ENCODE measurements at regions not wholly inside any gene's neighbourhood (a gene's known extent, or its start where the extent isn't known, plus 50 kb on each side); places are given as distances from the start of the nearest gene placed in this dataset.

DNA sequence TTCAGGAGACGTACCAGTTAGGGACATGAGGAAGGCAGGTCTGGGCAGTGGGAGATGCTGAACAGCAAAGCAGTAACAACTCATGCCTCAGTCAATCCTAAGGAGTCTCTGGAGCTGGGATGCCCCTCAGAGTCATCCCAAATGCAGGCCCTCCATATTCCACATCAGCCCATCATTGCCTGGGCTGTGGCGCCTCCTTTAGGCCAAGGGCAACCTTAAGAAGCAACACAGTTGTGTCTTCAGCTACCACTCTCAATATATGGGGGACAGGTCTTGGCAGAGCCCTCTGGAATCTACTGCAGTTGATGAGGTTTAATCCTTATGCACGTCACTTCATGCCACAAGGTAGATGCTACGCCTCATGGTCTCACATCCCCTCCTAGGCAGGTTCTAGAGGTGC lies 682.0 kb upstream of the RAB6C start:
- Histone ChIP-seq H3K9me3 (ENCODE audit: low read length) (no peaks in the 10 kb centered on the region), H4K20me1 (ENCODE audit: insufficient read depth, low read depth, low read length) (no peaks in the 10 kb centered on the region), H2AFZ (ENCODE audit: low read length) (no peak overlapping the region), H3K27me3 (ENCODE audit: low read length) (no peaks in the 10 kb centered on the region), H3K9me2 (replicated peaks; ENCODE audit: insufficient read depth, low read length) (no peaks in the 10 kb centered on the region), H3K4me1 (ENCODE audit: low read length) (no peaks in the 10 kb centered on the region), H3K9ac (ENCODE audit: low read length) (no peak overlapping the region), H3K4me3 (ENCODE audit: low read length) (no peak overlapping the region), H3K79me2 (ENCODE audit: low read length) (no peaks in the 10 kb centered on the region), H3K27ac (ENCODE audit: low read length) (no peak overlapping the region), H3K4me2 (ENCODE audit: low read depth, low read length, poor library complexity, severe bottlenecking) (no peak overlapping the region), H3K36me3 (ENCODE audit: insufficient read depth, low read length) (no peaks in the 10 kb centered on the region)
- peak; percentile 55 for DNase-seq

DNA sequence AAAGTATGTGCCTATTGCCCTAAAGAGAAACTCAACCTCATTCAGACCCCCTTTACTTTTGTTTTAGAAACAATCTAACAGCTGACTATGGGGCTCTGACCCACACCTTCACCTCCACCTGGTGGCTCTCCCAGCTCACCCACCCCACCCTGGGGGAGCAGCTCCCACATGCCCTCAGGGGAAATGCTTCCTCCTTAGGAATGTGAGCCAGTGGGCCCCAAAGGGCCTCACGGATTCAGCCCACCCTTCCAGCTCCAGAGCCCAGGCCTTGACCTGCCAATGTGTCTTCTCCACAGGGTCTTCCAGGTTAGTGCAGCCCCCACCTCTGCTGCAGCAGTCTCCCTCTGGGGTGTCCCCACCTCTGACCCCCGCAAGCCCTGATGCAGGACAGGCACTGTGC lies 680.1 kb upstream of the RAB6C start:
- Histone ChIP-seq H4K20me1 (ENCODE audit: insufficient read depth, low read depth, low read length) (no peaks in the 10 kb centered on the region), H3K27me3 (ENCODE audit: low read length) (no peaks in the 10 kb centered on the region), H3K4me3 (ENCODE audit: low read length) (no peak overlapping the region), H3K79me2 (ENCODE audit: low read length) (no peaks in the 10 kb centered on the region), H3K4me1 (ENCODE audit: low read length) (no peaks in the 10 kb centered on the region), H3K9me3 (ENCODE audit: low read length) (no peaks in the 10 kb centered on the region), H3K27ac (ENCODE audit: low read length) (no peak overlapping the region), H2AFZ (ENCODE audit: low read length) (no peak overlapping the region), H3K4me2 (ENCODE audit: low read depth, low read length, poor library complexity, severe bottlenecking) (no peak overlapping the region), H3K9me2 (replicated peaks; ENCODE audit: insufficient read depth, low read length) (no peaks in the 10 kb centered on the region), H3K36me3 (ENCODE audit: insufficient read depth, low read length) (no peaks in the 10 kb centered on the region), H3K9ac (ENCODE audit: low read length) (no peak overlapping the region)
- DNase-seq: no peak

DNA sequence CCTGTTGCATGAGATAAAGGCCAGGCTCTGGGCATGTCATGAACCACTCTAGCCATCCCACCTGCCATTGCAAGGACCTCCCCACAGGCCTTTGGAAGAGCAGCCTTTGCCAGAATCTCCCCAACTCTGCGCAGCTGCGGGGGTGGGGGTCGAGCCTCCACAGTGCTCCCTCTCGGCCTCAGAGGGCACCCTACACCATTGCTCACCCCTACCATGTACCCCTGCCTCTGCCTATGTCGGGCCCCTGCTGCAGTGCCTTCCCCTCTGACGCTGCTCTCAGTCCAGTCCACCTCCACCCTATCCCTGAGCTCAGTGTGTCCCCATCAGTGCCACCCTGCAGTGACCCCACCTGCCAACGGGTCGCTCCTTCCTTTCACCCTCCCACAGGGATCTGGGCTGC lies 679.7 kb upstream of the RAB6C start:
- H3K9ac ChIP-seq (ENCODE audit: low read length): no peak overlapping the region
- H3K4me2 ChIP-seq (ENCODE audit: low read depth, low read length, poor library complexity, severe bottlenecking): no peak overlapping the region
- H3K4me3 ChIP-seq (ENCODE audit: low read length): no peak overlapping the region
- no peaks in the 10 kb centered on the region for H3K9me3 ChIP-seq (ENCODE audit: low read length)
- no peaks in the 10 kb centered on the region for H3K4me1 ChIP-seq (ENCODE audit: low read length)
- no peaks in the 10 kb centered on the region for H3K79me2 ChIP-seq (ENCODE audit: low read length)
- no peaks in the 10 kb centered on the region for H3K9me2 ChIP-seq (replicated peaks; ENCODE audit: insufficient read depth, low read length)
- no peak overlapping the region for H2AFZ ChIP-seq (ENCODE audit: low read length)
- no peaks in the 10 kb centered on the region for H3K27me3 ChIP-seq (ENCODE audit: low read length)
- DNase-seq: no peak
- H4K20me1 ChIP-seq (ENCODE audit: insufficient read depth, low read depth, low read length): no peaks in the 10 kb centered on the region
- no peak overlapping the region for H3K27ac ChIP-seq (ENCODE audit: low read length)
- no peaks in the 10 kb centered on the region for H3K36me3 ChIP-seq (ENCODE audit: insufficient read depth, low read length)

DNA sequence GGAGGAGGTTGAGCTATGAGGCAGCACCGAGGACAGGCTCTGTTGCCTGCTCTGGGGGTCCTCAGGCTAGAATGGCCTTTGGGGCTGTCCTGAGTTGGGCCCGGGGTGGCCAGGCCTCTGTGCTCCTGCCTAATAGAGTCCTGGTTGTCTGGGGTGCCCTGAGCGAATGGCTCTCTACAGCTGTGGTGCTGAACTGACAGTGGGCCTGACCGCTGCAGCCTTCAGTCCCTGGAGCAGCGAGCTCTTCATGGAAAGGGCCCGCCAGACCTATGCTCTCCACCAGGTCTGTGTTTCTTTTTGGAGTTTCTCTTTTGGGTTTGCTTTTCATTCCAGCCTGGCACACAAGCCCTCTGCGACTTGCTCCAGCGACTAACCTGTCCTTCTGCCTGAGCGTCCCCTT lies 679.0 kb upstream of the RAB6C start:
- Histone ChIP-seq H3K9ac (ENCODE audit: low read length) (no peak overlapping the region), H3K36me3 (ENCODE audit: insufficient read depth, low read length) (no peaks in the 10 kb centered on the region), H3K9me2 (replicated peaks; ENCODE audit: insufficient read depth, low read length) (no peaks in the 10 kb centered on the region), H3K27me3 (ENCODE audit: low read length) (no peaks in the 10 kb centered on the region), H3K27ac (ENCODE audit: low read length) (no peak overlapping the region), H3K9me3 (ENCODE audit: low read length) (no peaks in the 10 kb centered on the region), H3K4me3 (ENCODE audit: low read length) (no peak overlapping the region), H2AFZ (ENCODE audit: low read length) (no peak overlapping the region), H4K20me1 (ENCODE audit: insufficient read depth, low read depth, low read length) (no peaks in the 10 kb centered on the region), H3K79me2 (ENCODE audit: low read length) (no peaks in the 10 kb centered on the region), H3K4me2 (ENCODE audit: low read depth, low read length, poor library complexity, severe bottlenecking) (no peak overlapping the region), H3K4me1 (ENCODE audit: low read length) (no peaks in the 10 kb centered on the region)
- no peak for DNase-seq

DNA sequence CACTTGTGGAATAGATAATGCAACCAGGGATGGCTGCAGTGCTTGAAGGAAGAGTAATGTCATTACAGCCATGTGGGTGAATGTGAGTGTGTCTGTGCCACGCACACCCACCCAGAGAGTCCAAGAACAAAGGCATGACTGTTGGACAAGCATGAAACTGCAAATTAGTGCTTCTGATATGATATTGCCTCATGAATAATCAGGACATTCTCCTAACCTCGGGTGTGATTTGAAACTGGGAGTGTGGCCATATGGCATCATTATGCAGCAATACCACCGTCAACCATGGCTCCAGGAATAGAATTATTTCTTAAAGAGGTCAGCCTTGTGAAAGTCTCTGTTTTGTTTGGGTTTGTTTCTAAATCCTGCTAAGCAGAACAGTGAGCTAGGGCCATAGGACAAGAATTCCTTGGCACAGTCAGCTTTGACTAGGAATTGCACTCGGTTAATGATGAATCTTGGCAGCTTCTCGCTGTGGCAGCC lies 678.0 kb upstream of the RAB6C start:
- H3K4me1 ChIP-seq (ENCODE audit: low read length): no peaks in the 10 kb centered on the region
- no peaks in the 10 kb centered on the region for H4K20me1 ChIP-seq (ENCODE audit: insufficient read depth, low read depth, low read length)
- no peak for DNase-seq
- no peak overlapping the region for H3K4me3 ChIP-seq (ENCODE audit: low read length)
- no peak overlapping the region for H3K9ac ChIP-seq (ENCODE audit: low read length)
- H3K9me2 ChIP-seq (replicated peaks; ENCODE audit: insufficient read depth, low read length): no peaks in the 10 kb centered on the region
- H3K36me3 ChIP-seq (ENCODE audit: insufficient read depth, low read length): no peaks in the 10 kb centered on the region
- no peaks in the 10 kb centered on the region for H3K79me2 ChIP-seq (ENCODE audit: low read length)
- no peak overlapping the region for H2AFZ ChIP-seq (ENCODE audit: low read length)
- H3K27ac ChIP-seq (ENCODE audit: low read length): no peak overlapping the region
- H3K9me3 ChIP-seq (ENCODE audit: low read length): no peaks in the 10 kb centered on the region
- no peaks in the 10 kb centered on the region for H3K27me3 ChIP-seq (ENCODE audit: low read length)
- H3K4me2 ChIP-seq (ENCODE audit: low read depth, low read length, poor library complexity, severe bottlenecking): no peak overlapping the region

DNA sequence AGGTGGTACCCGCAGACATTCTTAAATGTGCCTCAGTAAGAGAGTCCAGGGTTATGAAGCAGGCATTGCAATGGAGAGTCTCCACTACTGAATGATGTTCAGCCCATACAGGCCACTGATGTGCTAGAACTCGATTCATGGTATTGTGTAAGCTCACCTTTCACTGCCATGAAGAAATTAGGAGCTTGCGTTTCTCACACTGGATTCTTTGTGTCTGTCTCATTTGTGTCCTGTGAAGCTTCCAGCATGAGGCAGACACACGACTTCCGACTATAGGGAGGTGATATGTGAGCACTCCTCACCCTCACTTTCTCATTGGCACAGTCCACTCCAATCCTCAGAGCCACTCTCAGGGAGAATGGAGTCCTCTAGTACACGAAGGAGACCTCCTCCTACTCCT lies 677.4 kb upstream of the RAB6C start:
- Histone ChIP-seq H3K4me3 (ENCODE audit: low read length) (no peak overlapping the region), H2AFZ (ENCODE audit: low read length) (peak overlapping the region; percentile 36; the same call in 1 of the 2 replicates), H3K36me3 (ENCODE audit: insufficient read depth, low read length) (no peaks in the 10 kb centered on the region), H3K79me2 (ENCODE audit: low read length) (no peaks in the 10 kb centered on the region), H3K4me2 (ENCODE audit: low read depth, low read length, poor library complexity, severe bottlenecking) (no peak overlapping the region), H3K27me3 (ENCODE audit: low read length) (no peaks in the 10 kb centered on the region), H4K20me1 (ENCODE audit: insufficient read depth, low read depth, low read length) (no peaks in the 10 kb centered on the region), H3K27ac (ENCODE audit: low read length) (no peak overlapping the region), H3K9me3 (ENCODE audit: low read length) (no peaks in the 10 kb centered on the region), H3K9ac (ENCODE audit: low read length) (no peak overlapping the region), H3K9me2 (replicated peaks; ENCODE audit: insufficient read depth, low read length) (no peaks in the 10 kb centered on the region), H3K4me1 (ENCODE audit: low read length) (no peaks in the 10 kb centered on the region)
- no peak for DNase-seq

DNA sequence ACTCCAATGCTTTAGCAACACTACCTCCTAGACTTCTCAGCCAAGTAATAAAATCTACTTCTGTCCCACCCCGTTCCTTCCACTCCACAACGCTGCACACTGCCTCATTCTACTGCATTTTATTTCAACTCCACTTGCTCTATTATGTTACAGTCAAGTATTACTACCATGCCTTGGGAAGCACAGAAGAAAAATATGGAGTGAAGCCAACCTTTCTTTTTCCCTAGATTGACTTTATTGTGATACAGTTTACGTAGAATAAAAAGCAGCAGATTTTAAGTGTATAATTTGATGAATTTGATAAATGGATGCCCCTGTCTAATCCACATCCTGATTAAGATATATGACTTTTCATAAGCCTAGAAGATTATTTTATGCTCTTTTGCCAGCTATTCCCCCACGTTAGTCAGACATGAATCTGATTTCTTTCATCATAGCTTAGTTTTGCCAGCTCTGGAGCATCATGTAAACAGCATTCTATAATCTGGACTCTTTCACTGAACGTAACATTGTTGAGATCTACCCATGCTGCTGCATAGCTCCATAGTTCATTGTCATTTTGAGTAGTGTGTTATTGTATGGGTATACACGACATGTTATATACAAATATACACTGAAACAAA lies 676.8 kb upstream of the RAB6C start:
- H2AFZ ChIP-seq (ENCODE audit: low read length): peak overlapping the region; percentile 36; the same call in 1 of the 2 replicates
- no peaks in the 10 kb centered on the region for H3K79me2 ChIP-seq (ENCODE audit: low read length)
- no peak overlapping the region for H3K4me2 ChIP-seq (ENCODE audit: low read depth, low read length, poor library complexity, severe bottlenecking)
- no peak overlapping the region for H3K27ac ChIP-seq (ENCODE audit: low read length)
- no peaks in the 10 kb centered on the region for H3K9me2 ChIP-seq (replicated peaks; ENCODE audit: insufficient read depth, low read length)
- H3K9me3 ChIP-seq (ENCODE audit: low read length): no peaks in the 10 kb centered on the region
- H3K27me3 ChIP-seq (ENCODE audit: low read length): no peaks in the 10 kb centered on the region
- no peaks in the 10 kb centered on the region for H4K20me1 ChIP-seq (ENCODE audit: insufficient read depth, low read depth, low read length)
- H3K4me3 ChIP-seq (ENCODE audit: low read length): no peak overlapping the region
- H3K4me1 ChIP-seq (ENCODE audit: low read length): no peaks in the 10 kb centered on the region
- H3K36me3 ChIP-seq (ENCODE audit: insufficient read depth, low read length): no peaks in the 10 kb centered on the region
- H3K9ac ChIP-seq (ENCODE audit: low read length): no peak overlapping the region
- DNase-seq: no peak

DNA sequence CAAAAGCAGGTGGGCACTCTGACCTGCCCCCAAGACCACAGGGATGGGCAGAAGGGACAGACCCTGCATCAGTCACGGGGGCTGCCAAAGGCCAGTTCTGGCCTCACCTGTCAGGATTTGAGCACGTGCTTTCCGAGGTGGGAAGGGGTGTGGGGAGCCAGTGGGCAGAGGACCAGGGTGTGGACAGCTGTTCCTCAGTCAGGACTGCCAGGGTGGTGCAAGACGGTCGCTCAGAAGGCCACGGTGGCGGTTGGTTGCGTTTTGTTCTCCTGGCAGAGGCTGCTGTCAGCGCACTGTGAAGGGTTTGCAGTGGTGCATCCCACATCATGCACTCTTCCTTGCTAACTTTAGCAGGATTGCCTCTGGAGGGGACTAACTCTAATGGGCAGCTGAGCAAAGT lies 665.3 kb upstream of the RAB6C start:
- H3K9ac ChIP-seq (ENCODE audit: low read length): no peak overlapping the region
- H3K36me3 ChIP-seq (ENCODE audit: insufficient read depth, low read length): no peaks in the 10 kb centered on the region
- no peak for DNase-seq
- no peaks in the 10 kb centered on the region for H3K4me1 ChIP-seq (ENCODE audit: low read length)
- no peaks in the 10 kb centered on the region for H4K20me1 ChIP-seq (ENCODE audit: insufficient read depth, low read depth, low read length)
- H3K79me2 ChIP-seq (ENCODE audit: low read length): no peaks in the 10 kb centered on the region
- no peaks in the 10 kb centered on the region for H3K27me3 ChIP-seq (ENCODE audit: low read length)
- no peak overlapping the region for H2AFZ ChIP-seq (ENCODE audit: low read length)
- H3K9me2 ChIP-seq (replicated peaks; ENCODE audit: insufficient read depth, low read length): no peaks in the 10 kb centered on the region
- H3K9me3 ChIP-seq (ENCODE audit: low read length): no peaks in the 10 kb centered on the region
- no peak overlapping the region for H3K4me3 ChIP-seq (ENCODE audit: low read length)
- no peak overlapping the region for H3K27ac ChIP-seq (ENCODE audit: low read length)
- H3K4me2 ChIP-seq (ENCODE audit: low read depth, low read length, poor library complexity, severe bottlenecking): no peak overlapping the region
